Fibroblast of peridontal ligament (primary cell): ENCODE measurements at regions not wholly inside any gene's neighbourhood (a gene's known extent, or its start where the extent isn't known, plus 50 kb on each side); places are given as distances from the start of the nearest gene placed in this dataset.

ENCODE experiments used
- DNase-seq: peaks from one replicate; pipeline ENCODE4 v3.0.0-alpha.2; 2010; ENCODE audit errors: extremely low read depth

DNA sequence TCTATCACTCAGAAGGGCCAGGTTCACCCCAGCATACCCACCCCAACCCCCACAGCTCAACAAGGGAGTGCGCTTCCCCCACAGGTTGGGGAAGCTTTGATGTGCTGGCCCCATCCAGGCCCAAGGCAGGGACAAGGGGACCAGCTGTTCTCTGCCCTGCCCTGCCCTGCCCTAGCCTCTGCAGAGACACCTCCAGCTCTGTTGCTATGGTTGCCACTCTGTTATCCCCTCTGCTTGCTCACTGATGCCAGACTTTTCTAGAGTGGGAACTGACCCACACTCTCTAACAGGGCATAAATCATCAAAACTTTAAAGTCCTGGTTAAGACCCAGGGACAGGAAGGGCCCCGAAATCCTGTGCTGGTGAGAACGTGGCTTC, 50.4 kb upstream of the ENPP7 start:
- no peak for DNase-seq

- no peak for DNase-seq
Measured at GRCh38 chr17:79679631-79680317, 51.0 kb upstream of the ENPP7 start.

GRCh38 chr17:79678736-79679255, 51.9 kb upstream of the ENPP7 start:
- no peak for DNase-seq

DNA sequence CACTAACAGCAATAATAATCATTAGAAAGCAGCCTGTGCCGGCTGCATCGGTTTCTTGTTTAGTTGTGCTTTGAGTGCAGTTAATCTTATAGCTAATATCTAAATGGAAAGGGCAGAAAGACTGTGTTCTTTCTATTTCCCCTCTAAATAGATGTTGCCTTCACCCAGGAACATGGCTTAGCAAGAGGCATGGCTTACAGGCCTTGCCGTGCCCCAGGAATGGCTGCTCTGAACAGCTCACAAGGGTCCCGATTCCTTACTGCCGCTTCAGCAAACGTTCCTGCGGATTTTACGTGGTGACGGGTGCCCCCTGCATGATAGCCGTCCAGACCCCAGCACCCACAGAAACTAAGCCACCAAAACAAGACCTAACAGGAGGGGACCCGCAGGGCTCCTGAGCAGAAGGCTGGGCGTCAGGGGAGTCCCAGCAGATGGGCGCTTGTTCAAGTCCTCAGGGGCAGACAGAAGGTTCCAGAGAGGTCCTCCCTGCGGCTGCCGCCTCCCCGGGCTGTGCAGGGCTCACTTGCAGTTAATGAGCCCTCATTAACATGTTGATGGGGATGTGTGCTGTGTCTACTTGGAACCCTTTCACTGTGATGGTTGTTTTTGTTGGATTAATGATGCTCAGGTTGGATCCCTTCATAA, 52.5 kb upstream of the ENPP7 start:
- no peak for DNase-seq

DNA sequence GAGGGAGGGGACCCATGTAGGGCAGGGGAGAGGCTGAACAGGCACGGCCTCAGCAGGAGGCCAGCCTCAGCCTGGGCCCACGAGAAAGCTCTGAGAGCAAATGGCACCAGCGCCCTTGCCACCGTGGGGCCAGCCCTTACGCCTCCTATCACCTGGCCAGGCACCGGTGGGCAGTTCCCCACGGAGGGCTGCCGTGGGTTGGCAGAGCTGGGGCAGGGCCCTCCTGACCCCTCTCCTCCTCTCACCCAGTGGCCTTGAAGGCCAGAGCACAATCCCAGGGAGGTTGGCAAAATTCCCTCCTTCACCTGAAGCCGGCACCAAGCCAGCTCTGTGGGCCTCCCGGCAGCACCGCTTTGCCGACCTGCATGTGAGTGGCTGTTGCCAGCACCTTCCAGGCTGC, 53.1 kb upstream of the ENPP7 start:
- DNase-seq = no peak

DNA sequence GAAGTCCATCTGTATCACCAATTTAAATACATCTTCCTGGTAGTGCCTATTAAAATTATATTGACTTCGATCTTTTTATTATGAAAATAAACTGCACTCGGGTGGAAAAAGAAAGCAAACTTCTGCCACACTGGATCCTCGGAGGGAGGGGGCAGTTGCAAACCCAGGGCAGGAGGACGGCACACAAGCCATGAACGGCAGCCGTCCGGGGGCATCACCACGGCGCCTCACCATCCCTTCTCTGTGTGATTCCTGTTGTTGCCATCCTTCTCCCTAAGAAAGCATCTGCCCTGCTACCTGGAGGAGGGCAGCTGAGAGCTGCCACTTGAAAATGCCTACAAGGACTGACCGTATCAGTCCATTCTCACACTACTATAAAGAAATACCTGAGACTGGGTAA, 53.9 kb upstream of the ENPP7 start:
- no peak for DNase-seq

- no peak for DNase-seq
Measured at GRCh38 chr17:79675413-79675725, 55.4 kb upstream of the ENPP7 start.

DNA sequence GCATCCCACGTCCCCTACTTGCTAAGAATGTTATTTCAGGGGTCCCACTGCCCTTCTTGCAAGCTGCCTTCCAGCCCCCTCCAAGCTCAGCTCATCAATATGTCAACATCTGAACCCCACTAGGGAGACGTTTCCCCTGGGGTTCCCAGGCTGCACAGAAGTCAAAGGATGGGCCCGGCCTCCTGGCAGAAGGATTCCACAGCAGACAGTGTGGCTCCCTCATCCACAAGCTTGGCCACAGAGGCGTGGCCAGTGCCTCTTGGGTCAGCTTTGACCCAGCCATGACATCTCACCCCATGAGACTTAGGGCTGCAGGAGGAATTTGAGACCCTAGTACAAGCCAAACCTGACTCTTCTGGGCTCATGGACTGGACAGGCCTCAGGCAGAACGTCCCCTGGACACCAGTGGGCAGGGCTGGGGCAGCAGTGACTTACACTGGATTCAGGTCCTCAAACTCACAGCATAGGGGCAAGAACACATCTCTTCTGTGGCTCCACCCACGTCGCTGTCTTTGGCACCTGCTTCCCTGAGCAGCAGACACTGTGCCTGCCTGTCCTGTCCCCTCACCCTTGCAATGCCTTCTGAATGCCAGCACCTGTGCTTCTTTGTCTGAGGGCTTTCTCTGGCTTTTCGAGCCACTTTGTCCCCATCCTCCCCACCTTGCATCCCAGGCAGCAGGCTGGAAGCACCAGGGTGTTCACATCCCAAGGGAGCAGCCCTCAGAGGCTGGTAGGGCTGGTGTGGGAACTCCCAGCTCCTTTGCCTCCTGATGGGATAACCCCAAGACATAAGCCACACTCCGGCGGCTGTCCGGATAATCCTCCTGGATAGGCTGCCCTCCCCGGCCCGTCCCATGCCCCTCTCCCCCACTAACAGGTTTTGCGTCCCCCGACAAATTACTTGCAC, 56.0 kb upstream of the ENPP7 start:
- no peak for DNase-seq

DNA sequence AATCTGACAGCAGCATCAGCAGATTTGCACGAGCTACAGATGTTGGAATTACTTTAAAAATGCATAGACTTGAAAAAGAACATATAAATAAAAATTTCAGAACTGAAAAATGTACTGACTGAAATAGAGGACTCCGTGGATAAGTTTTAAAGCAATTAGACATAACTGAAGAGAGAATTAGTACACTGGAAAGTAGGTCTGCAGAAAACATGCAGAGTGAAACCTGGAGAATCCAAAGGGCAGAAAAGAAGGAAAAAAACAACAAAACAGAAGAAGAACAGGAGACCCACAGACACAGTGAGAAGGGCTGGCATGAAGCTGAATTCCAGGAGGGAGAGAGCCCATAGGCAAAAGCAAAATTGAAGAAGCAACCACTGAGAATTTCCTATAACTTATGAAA, 57.2 kb upstream of the ENPP7 start:
- DNase-seq = no peak

GRCh38 chr17:79672496-79672895, 58.2 kb upstream of the ENPP7 start:
- no peak for DNase-seq

DNA sequence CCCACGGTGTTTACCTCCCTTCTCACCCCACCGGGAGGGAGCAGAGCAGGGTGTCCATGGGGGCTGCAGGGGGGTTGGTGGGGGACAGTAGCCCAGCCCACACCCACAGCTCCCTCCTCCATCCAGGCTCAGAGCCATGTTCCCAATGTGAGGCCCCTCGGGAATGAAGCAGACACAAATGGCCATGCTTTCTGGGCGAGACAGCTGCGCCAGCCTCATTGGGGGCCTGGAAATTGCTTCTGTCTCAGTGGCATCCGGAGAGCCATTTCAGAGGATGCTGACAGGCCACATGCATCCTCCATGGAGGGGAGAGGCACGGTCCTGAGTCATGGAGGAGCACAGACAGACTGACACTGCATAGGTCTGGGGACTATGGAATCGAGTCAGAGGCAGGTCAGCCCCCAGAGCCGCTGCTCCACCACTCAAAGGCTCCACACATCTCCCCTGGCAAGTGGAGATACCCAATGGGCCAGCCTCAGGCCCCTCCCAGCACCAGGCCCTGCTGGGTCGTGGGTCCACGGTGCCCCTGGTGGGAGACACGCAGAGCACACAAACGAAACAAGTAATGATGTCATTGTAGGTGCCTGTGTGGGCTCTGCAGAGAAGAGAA, 59.6 kb upstream of the ENPP7 start:
- DNase-seq = no peak

DNA sequence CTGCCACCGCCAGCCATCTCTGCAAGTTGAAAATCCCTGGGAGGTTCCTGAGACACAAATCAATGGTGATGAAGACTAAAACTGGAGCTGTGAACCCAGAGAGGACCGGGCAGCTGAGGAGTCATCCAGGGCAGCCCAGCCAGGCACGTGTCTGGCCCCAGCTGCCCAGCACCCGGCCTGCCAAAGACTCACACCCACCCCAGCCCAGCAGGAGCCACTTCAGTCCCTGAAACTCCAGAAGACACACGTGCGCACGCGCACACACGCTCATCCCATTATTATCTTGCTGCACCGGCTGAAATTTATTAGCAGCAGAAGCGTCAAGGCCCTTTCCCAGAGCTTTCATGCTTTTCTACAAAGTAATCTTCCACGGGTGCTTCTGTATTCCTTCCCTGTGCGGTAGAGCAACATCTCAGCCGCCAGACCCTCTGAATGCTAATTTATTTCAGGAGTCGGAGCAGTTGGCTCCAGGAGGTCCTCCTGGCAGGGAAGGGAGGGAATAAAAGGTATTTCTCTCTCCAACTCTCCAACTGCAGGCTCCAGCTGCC, 59.8 kb upstream of the RBFOX3 start:
- DNase-seq = no peak

DNA sequence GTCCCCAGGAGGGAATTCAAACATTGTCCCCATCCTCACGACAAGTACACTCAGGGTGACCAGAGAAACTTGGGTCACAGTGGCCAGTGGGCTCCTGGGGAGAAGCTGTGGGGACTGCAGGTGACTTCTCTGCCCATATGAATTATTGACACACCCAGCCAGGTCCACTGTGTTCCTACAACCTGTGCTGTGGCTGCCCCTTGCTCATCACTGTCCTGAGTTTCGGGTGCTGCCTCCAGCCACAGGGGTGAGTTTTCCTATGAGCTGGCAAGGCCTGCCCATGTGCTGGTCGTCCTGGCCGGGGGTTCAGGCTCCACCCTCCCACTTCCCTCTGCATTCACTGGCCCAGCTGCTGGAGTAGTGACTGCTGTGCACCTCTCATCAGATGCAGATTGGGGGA, 59.0 kb upstream of the RBFOX3 start:
- no peak for DNase-seq

DNA sequence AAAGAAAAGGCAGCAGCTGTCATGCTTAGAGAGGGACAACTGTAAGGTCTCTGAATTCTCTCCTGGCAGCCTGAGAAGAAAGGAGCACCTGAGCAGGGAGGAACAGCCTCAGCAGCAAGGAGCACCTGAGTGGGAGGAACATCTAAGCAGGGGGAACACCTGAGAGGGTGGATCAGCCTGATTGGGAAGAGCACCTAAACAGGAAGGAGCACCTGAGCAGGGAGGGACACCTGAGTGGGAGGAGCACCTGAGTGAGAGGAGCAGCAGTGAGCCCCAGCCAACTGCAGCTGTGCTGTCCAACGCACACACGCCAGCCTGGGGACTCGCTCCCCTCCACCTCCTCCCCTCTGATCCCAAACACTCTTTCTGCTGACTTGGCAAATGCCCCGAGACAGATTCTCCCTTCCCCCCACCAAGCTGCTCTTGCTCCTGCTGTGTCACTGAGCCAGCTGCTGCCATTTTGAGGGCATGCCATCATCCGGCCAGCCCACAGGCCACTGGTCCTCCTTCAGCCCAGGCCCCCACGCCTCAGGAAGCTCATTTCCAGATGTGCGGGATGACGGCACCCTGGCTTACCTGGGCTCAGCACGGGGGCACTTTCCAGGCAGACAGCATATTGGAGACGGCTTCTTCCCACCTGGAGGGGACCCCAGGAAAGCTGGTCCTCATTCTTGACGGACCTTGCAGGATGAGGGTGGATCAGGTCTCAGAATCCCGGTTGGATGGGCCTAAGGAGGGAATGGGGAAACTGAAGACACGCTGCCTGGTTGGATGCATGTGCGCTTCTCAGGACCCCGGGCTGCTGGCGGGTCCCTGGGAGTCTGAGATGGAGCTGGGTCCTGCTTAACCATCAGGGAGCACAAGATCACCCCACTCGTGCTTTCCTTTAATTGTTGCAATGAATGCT, 57.7 kb upstream of the RBFOX3 start:
- no peak for DNase-seq

- no peak for DNase-seq
Measured at GRCh38 chr17:79667746-79668145, 56.9 kb upstream of the RBFOX3 start.

DNA sequence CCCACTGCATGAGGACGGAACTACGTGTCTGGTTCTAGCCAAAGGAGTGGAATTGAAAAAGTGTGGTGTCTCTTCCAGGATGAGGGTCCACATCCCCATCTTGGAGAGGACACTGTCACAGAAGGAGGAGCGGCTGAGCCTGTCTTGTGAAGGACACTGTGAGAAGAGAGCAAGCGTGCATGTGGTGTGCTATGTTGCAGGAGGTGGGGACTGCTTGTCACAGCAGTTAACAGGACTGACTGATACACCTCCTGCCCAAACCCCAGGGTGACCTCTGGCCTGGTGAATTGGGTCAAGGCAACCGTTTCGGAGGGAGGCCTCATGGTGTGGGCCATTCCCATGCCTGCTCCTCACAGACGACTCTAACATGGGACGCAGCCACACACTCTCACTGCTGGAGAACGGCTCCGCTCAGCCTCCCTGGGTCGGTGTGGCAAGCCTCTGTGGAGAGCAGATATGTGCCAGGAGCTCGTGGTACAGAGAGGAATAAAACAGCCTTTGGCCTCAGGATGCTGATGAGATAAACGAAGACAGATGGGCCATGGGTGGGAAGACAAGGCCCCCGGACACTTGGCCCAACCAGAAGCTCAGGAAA, 56.4 kb upstream of the RBFOX3 start:
- no peak for DNase-seq

DNA sequence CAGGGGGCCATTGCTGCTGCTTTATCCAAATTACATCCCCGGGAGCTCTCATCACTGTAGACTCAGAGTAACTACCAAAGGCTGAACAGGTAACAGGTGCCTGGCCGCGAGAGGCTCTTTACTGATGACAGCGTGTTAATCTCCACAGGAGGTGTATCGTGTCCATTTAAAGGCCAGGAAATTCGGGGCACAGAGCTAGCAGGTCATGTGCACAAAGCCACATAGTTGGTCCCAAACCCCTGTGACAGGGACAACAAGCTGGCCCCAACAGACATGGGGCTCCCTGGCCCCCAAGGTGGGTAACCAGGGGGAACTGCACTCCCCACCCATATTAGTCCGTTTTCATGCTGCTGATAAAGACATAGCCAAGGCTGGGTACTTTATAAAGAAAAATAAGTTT, 55.3 kb upstream of the RBFOX3 start:
- no peak for DNase-seq

DNA sequence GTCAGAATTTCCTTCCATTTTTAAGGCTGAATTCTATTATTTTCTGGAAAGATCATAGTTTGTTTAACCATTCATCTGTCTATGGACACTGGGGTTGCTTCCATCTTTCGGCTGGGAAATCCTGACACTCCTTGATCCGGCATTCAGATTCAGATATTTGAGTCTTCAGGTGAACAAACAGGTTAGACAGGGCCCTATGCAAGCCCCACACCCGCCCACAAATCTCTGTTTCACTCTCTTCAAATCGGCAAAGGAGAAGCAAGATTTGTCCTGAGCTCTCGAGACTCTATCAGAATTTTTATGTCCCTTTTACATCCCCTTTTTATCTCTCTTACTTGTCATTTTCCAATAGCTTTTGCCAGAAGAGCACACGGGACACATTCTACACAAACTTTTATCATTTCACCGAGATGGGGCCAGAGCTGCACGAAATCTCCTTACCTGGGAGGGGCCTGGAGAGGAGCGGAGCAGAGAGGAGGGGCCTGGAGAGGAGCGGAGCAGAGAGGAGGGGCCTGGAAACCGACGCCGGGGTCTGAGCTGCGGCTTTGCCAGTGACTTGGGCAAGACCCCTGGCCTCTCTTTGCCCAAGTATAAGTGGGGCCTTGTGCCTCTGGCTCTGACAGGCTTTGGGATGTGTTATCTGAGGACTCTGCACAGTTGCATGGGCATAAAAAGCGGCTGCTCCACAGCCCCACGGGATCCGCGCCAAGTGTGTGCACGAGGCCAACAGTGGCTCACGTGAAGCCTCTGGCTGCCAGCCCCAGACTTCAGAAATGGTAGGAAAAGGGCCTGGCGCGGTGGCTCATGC, 54.3 kb upstream of the RBFOX3 start:
- DNase-seq = peak; percentile 9

DNA sequence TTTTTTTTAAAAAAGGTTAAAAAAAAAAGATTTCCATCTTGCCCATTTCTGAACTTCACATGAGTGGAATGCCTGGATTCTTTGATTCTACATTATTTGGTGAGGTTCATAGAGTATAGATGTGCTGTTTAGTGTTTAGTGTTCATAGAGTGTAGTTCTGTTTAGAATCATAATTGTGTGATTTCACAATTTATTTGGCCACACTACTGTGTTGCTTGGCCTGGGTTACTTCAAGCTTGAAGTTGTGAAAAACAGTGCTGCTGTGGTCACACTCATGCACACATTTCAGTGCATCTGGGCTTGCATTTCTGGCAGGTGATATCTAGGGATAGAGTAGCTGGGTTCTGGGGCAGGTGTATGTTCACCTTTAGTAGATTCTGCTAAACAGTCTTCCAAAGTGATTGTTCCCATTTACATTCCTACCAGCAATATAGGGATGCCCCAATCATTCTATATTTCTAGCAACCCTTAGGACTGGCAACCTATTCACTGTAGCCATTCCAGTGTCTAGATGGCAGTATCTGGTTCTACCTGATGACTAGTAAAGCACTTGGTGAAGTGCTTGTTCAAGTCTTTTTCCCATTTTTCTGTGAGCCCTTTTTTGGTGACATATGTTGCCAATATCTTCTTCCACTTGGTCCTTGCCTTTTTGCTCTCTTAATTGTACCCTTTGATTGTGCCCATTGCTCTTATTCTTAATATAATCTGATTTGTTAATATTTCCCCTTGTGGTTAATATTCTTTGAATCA, 50.6 kb upstream of the RBFOX3 start:
- DNase-seq = no peak
